Vagina (tissue), 2 donors: ENCODE measurements at regions not wholly inside any gene's neighbourhood (a gene's known extent, or its start where the extent isn't known, plus 50 kb on each side); places are given as distances from the start of the nearest gene placed in this dataset.

ENCODE experiments used
- CTCF ChIP-seq, 3 experiments: fragments of 450-650 bp in 2 of 3; fragments of 200-600 bp in 1 of 3; sonication (generic) in 1 of 3; IDR thresholded peaks; one replicate each; pipeline ENCODE4 v1.5.1; 2017 to 2019; ENCODE audit warnings: antibody characterized with exemption in 3 of 3, mild to moderate bottlenecking in 2 of 3, moderate library complexity in 2 of 3
- POLR2AphosphoS5 ChIP-seq, 2 donors: sonication (generic); formaldehyde crosslinking; IDR thresholded peaks; one replicate each; pipeline ENCODE4 v1.9.0; 2017; ENCODE audit warnings: antibody characterized with exemption in 2 of 2, mild to moderate bottlenecking in 2 of 2, low read depth in 1 of 2; ENCODE audit not compliant: insufficient read depth in 1 of 2

GRCh38 chr9:24059651-24060050 lies 233.6 kb upstream of the ELAVL2 start:
- TF ChIP-seq CTCF (IDR thresholded peaks at IDR 0.05) (no peak), POLR2AphosphoS5 (IDR thresholded peaks at IDR 0.05; ENCODE audit: insufficient read depth in 1 of 2, low read depth in 1 of 2) (no peak)
